GM18870 (cell line): ENCODE measurements at regions not wholly inside any gene's neighbourhood (a gene's known extent, or its start where the extent isn't known, plus 50 kb on each side); places are given as distances from the start of the nearest gene placed in this dataset.

Experiments used
- ATAC-seq: cut with Tn5 transposase; IDR thresholded peaks from one replicate; pipeline ENCODE4 v1.9.1; 2021; ENCODE audit warnings: moderate library complexity; ENCODE audit not compliant: unreplicated experiment

- no peak for ATAC-seq
These were observed 666.9 kb downstream of the NYAP2 start for GRCh38 chr2:226066391-226066790.

GRCh38 chr2:226064932-226065570 is 665.5 kb downstream of the NYAP2 start:
- no peak for ATAC-seq

- ATAC-seq: no peak
These were observed 664.4 kb downstream of the NYAP2 start for GRCh38 chr2:226063704-226064440.

GRCh38 chr2:226059961-226060627 is 660.6 kb downstream of the NYAP2 start:
- no peak for ATAC-seq

GRCh38 chr2:226057914-226058313 is 658.4 kb downstream of the NYAP2 start:
- no peak for ATAC-seq

- ATAC-seq: no peak
These were observed 657.9 kb downstream of the NYAP2 start for GRCh38 chr2:226057365-226057764.

GRCh38 chr2:226052772-226053416 is 653.4 kb downstream of the NYAP2 start:
- ATAC-seq: no peak

- ATAC-seq: no peak
These were observed 651.3 kb downstream of the NYAP2 start for GRCh38 chr2:226050822-226051221.

- no peak for ATAC-seq
These were observed 649.1 kb downstream of the NYAP2 start for GRCh38 chr2:226048611-226049010.

- no peak for ATAC-seq
These were observed 645.6 kb downstream of the NYAP2 start for GRCh38 chr2:226045080-226045479.

GRCh38 chr2:226040344-226040900 is 640.9 kb downstream of the NYAP2 start:
- no peak for ATAC-seq

- no peak for ATAC-seq
These were observed 638.0 kb downstream of the NYAP2 start for GRCh38 chr2:226037526-226037925.

- no peak for ATAC-seq
These were observed 632.4 kb downstream of the NYAP2 start for GRCh38 chr2:226031647-226032501.

GRCh38 chr2:226030788-226031646 is 631.5 kb downstream of the NYAP2 start:
- no peak for ATAC-seq

- ATAC-seq: no peak
These were observed 630.9 kb downstream of the NYAP2 start for GRCh38 chr2:226030369-226030768.

- no peak for ATAC-seq
These were observed 624.4 kb downstream of the NYAP2 start for GRCh38 chr2:226023946-226024345.

- ATAC-seq: no peak
These were observed 623.9 kb downstream of the NYAP2 start for GRCh38 chr2:226023383-226023782.

GRCh38 chr2:226020956-226021355 is 621.4 kb downstream of the NYAP2 start:
- ATAC-seq: no peak

GRCh38 chr2:226020176-226020575 is 620.7 kb downstream of the NYAP2 start:
- ATAC-seq: no peak
